Neural cell (in vitro differentiated cells): ENCODE measurements at regions not wholly inside any gene's neighbourhood (a gene's known extent, or its start where the extent isn't known, plus 50 kb on each side); places are given as distances from the start of the nearest gene placed in this dataset.

ENCODE experiments used
- H2AFZ ChIP-seq: fragments of 200-600, 300-800 bp; sonication (generic), shearing (Covaris generic); 2 replicates; pipeline ENCODE4 v1.6.0; 2014; ENCODE audit warnings: low read depth, mild to moderate bottlenecking, antibody characterized with exemption, low read length, moderate library complexity
- H3F3A ChIP-seq: fragments of 200-600 bp; shearing (Covaris generic); 2 replicates; pipeline ENCODE4 v1.6.1; 2016; ENCODE audit warnings: mild to moderate bottlenecking, moderate library complexity, mixed read lengths, antibody characterized with exemption, low read length; ENCODE audit not compliant: insufficient read depth, poor library complexity, severe bottlenecking
- H3K27ac ChIP-seq: fragments of 200-600, 300-800 bp; sonication (generic), shearing (Covaris generic); 2 replicates; pipeline ENCODE4 v1.5.1; 2014; ENCODE audit warnings: mild to moderate bottlenecking, low read length, moderate library complexity
- H3K27me3 ChIP-seq: fragments of 300-800, 200-600 bp; sonication (generic), shearing (Covaris generic); 2 replicates; pipeline ENCODE4 v1.6.0; 2014; ENCODE audit warnings: mild to moderate bottlenecking, low read depth, low read length, moderate library complexity; ENCODE audit not compliant: insufficient read depth
- H3K36me3 ChIP-seq: fragments of 300-800, 200-600 bp; sonication (generic), shearing (Covaris generic); 2 replicates; pipeline ENCODE4 v1.5.1; 2014; ENCODE audit warnings: mild to moderate bottlenecking, antibody characterized with exemption, low read length, moderate library complexity; ENCODE audit not compliant: insufficient read depth
- H3K4me2 ChIP-seq: fragments of 300-800, 200-600 bp; sonication (generic), shearing (Covaris generic); 2 replicates; pipeline ENCODE4 v1.6.0; 2014; ENCODE audit warnings: mild to moderate bottlenecking, low read length
- H3K4me3 ChIP-seq: fragments of 300-800, 200-600 bp; sonication (generic), shearing (Covaris generic); 2 replicates; pipeline ENCODE4 v1.5.1; 2014; ENCODE audit warnings: mild to moderate bottlenecking, low read length, moderate library complexity
- H3K79me2 ChIP-seq: fragments of 200-600 bp; shearing (Covaris generic); replicated peaks from 2 replicates; pipeline ENCODE4 v1.6.0; 2014; ENCODE audit warnings: mild to moderate bottlenecking, low read length, moderate library complexity; ENCODE audit not compliant: insufficient read depth
- H3K9ac ChIP-seq: fragments of 300-800, 200-600 bp; sonication (generic), shearing (Covaris generic); 2 replicates; pipeline ENCODE4 v1.6.1; 2016; ENCODE audit warnings: mild to moderate bottlenecking, low read length, mixed read lengths
- H3K9me2 ChIP-seq: fragments of 200-600 bp; shearing (Covaris generic); 2 replicates; pipeline ENCODE4 v1.6.1; 2016; ENCODE audit warnings: mild to moderate bottlenecking, low read length, mixed read lengths; ENCODE audit not compliant: insufficient read depth
- H3K9me3 ChIP-seq: fragments of 200-600, 300-800 bp; sonication (generic), shearing (Covaris generic); 2 replicates; pipeline ENCODE4 v1.6.1; 2016; ENCODE audit warnings: mild to moderate bottlenecking, mixed run types, low read length, moderate library complexity, mixed read lengths
- H4K20me1 ChIP-seq: fragments of 200-600 bp; shearing (Covaris generic); 2 replicates; pipeline ENCODE4 v1.6.1; 2016; ENCODE audit warnings: mild to moderate bottlenecking, mixed run types; ENCODE audit not compliant: insufficient read depth
- EP300 ChIP-seq: fragments of 450-650 bp; conservative IDR thresholded peaks from 2 replicates; pipeline ENCODE4 v1.6.1; 2014; ENCODE audit warnings: antibody characterized with exemption, mild to moderate bottlenecking, moderate library complexity; ENCODE audit not compliant: poor library complexity, severe bottlenecking
- EZH2 ChIP-seq: fragments of 200-600, 300-800 bp; shearing (Covaris generic), sonication (generic); IDR thresholded peaks from 2 replicates; pipeline ENCODE4 v1.6.1; 2014; ENCODE audit warnings: antibody characterized with exemption, low read length, borderline replicate concordance, mild to moderate bottlenecking; ENCODE audit not compliant: insufficient read depth, poor library complexity, severe bottlenecking
- MXI1 ChIP-seq: fragments of 450-650 bp; conservative IDR thresholded peaks from 2 replicates; pipeline ENCODE4 v1.6.1; 2014; ENCODE audit warnings: antibody characterized with exemption, mild to moderate bottlenecking; ENCODE audit not compliant: poor library complexity, severe bottlenecking
- POLR2AphosphoS5 ChIP-seq: IDR thresholded peaks from 2 replicates; pipeline ENCODE4 v1.6.1; 2012
- RAD21 ChIP-seq: fragments of 450-650 bp; conservative IDR thresholded peaks from 2 replicates; pipeline ENCODE4 v1.6.1; 2014; ENCODE audit warnings: antibody characterized with exemption, mild to moderate bottlenecking, moderate library complexity
- REST ChIP-seq: IDR thresholded peaks from 2 replicates; pipeline ENCODE4 v1.6.1; 2012; ENCODE audit warnings: borderline replicate concordance
- SMC3 ChIP-seq: fragments of 450-650 bp; conservative IDR thresholded peaks from 2 replicates; pipeline ENCODE4 v1.6.1; 2014; ENCODE audit warnings: antibody characterized with exemption, mild to moderate bottlenecking, moderate library complexity; ENCODE audit not compliant: poor library complexity
- TAF1 ChIP-seq: IDR thresholded peaks from 2 replicates; pipeline ENCODE4 v1.6.1; 2012; ENCODE audit warnings: low read depth
- TF ChIP-seq, protein P1 (sequence below): fragments of 450-650 bp; IDR thresholded peaks from 2 replicates; pipeline ENCODE4 v1.5.1; 2014; ENCODE audit warnings: antibody characterized with exemption, mild to moderate bottlenecking, moderate library complexity; ENCODE audit not compliant: poor library complexity, severe bottlenecking

DNA sequence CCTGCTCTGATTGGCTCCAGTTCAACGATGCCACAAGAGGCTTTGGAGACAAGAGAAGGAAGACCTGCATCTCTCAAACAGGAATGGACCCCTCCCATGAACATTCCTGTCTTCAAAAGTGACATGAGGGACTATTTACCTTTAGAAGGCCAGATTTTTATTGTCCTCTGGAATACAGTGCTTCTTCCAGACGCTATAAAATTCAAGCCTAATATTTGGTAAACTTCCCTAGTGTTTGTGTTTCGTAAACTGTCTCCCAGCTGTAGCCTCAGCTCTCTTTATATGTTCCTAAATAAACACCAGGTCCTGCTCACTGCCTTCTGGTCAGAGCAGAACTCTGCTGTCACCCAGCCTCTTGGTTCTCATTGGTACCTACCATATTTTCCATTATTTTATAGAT, 157.8 kb downstream of the CCDC34 start:
- Histone ChIP-seq H3K27ac (no peak overlapping the region), H3K9me2 (no peaks in the 10 kb centered on the region), H3K27me3 (no peaks in the 10 kb centered on the region), H3K4me2 (no peak overlapping the region), H3F3A (no peaks in the 10 kb centered on the region), H2AFZ (no peak overlapping the region), H4K20me1 (no peaks in the 10 kb centered on the region), H3K36me3 (no peaks in the 10 kb centered on the region), H3K79me2 (no peaks in the 10 kb centered on the region), H3K9me3 (no peaks in the 10 kb centered on the region), H3K4me3 (no peak overlapping the region), H3K9ac (no peak overlapping the region)
- TF ChIP-seq TAF1 = no peak
- TF ChIP-seq SMC3 = no peak
- TF ChIP-seq POLR2AphosphoS5 = no peak
- no peak for TF ChIP-seq EZH2
- no peak for TF ChIP-seq REST
- TF ChIP-seq RAD21 = no peak
- TF ChIP-seq, protein P1, sequence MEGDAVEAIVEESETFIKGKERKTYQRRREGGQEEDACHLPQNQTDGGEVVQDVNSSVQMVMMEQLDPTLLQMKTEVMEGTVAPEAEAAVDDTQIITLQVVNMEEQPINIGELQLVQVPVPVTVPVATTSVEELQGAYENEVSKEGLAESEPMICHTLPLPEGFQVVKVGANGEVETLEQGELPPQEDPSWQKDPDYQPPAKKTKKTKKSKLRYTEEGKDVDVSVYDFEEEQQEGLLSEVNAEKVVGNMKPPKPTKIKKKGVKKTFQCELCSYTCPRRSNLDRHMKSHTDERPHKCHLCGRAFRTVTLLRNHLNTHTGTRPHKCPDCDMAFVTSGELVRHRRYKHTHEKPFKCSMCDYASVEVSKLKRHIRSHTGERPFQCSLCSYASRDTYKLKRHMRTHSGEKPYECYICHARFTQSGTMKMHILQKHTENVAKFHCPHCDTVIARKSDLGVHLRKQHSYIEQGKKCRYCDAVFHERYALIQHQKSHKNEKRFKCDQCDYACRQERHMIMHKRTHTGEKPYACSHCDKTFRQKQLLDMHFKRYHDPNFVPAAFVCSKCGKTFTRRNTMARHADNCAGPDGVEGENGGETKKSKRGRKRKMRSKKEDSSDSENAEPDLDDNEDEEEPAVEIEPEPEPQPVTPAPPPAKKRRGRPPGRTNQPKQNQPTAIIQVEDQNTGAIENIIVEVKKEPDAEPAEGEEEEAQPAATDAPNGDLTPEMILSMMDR = no peak
- TF ChIP-seq EP300 = no peak
- no peak for TF ChIP-seq MXI1

- TF ChIP-seq TAF1 (no peak), EZH2 (no peak), MXI1 (no peak), REST (no peak), POLR2AphosphoS5 (no peak), EP300 (no peak), RAD21 (no peak), SMC3 (no peak)
- TF ChIP-seq, protein P1 = no peak
- Histone ChIP-seq H2AFZ (no peak overlapping the region), H3K4me2 (no peak overlapping the region), H3K4me3 (no peak overlapping the region), H3K79me2 (no peaks in the 10 kb centered on the region), H3K9me2 (no peaks in the 10 kb centered on the region), H4K20me1 (no peaks in the 10 kb centered on the region), H3K36me3 (no peaks in the 10 kb centered on the region), H3K9ac (no peak overlapping the region), H3K27ac (no peak overlapping the region), H3K9me3 (no peaks in the 10 kb centered on the region), H3K27me3 (no peaks in the 10 kb centered on the region), H3F3A (no peaks in the 10 kb centered on the region)
Observed at GRCh38 chr11:27204529-27204928, 158.5 kb downstream of the CCDC34 start.
